Parathyroid adenoma (tissue), 2 donors: ENCODE measurements at regions not wholly inside any gene's neighbourhood (a gene's known extent, or its start where the extent isn't known, plus 50 kb on each side); places are given as distances from the start of the nearest gene placed in this dataset.

Source experiments
- H2AFZ ChIP-seq: fragments of 300-600 bp; sonication (generic); one replicate; pipeline ENCODE4 v1.7.0; 2017; ENCODE audit warnings: antibody characterized with exemption, mild to moderate bottlenecking
- H3K27ac ChIP-seq: fragments of 300-600 bp; sonication (generic); one replicate; pipeline ENCODE4 v1.7.0; 2017
- H3K27me3 ChIP-seq: fragments of 300-600 bp; sonication (generic); one replicate; pipeline ENCODE4 v1.7.0; 2017; ENCODE audit warnings: low read length; ENCODE audit not compliant: control insufficient read depth, insufficient read depth
- H3K36me3 ChIP-seq: fragments of 300-600 bp; sonication (generic); one replicate; pipeline ENCODE4 v1.7.0; 2017; ENCODE audit warnings: low read length; ENCODE audit not compliant: control insufficient read depth, insufficient read depth
- H3K4me1 ChIP-seq: fragments of 300-600 bp; sonication (generic); one replicate; pipeline ENCODE4 v1.7.0; 2017; ENCODE audit warnings: control low read depth
- H3K4me2 ChIP-seq: fragments of 300-600 bp; sonication (generic); one replicate; pipeline ENCODE4 v1.7.0; 2017; ENCODE audit warnings: low read length
- H3K4me3 ChIP-seq: fragments of 300-600 bp; sonication (generic); one replicate; pipeline ENCODE4 v1.7.0; 2017; ENCODE audit warnings: low read depth, low read length
- H3K79me2 ChIP-seq: fragments of 300-600 bp; sonication (generic); one replicate; pipeline ENCODE4 v1.7.0; 2017; ENCODE audit warnings: control low read depth
- H3K9ac ChIP-seq: fragments of 300-600 bp; sonication (generic); one replicate; pipeline ENCODE4 v1.7.0; 2017; ENCODE audit warnings: mild to moderate bottlenecking
- H3K9me3 ChIP-seq: fragments of 300-600 bp; sonication (generic); one replicate; pipeline ENCODE4 v1.7.0; 2017; ENCODE audit warnings: low read length; ENCODE audit not compliant: control insufficient read depth
- CTCF ChIP-seq: fragments of 300-600 bp; sonication (generic); IDR thresholded peaks from one replicate; pipeline ENCODE4 v1.7.0; 2017; ENCODE audit warnings: antibody characterized with exemption, mild to moderate bottlenecking
- donor health status: primary hyperparathyroidism.

DNA sequence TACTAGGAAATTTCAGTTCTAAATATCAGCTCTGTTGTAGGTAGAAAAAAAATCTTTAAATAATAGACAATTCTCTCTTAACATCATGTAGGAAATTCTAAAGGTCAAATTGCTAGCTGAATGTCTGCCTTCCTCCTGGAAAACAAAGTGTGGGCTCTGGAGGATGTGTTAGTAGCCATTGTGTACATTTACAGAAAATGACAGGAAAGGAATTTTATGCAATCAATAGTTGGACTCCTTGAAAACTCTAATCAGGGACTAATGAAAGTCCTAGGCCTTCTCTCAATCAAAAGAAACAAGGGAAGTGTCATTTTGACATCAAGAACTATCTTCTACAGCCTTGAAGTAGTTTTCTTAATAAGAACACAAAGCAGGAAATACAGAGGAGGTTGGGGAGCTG, 174.6 kb downstream of the ANKRD50 start:
- H3K79me2 ChIP-seq, result no peaks in the 10 kb centered on the region
- no peak overlapping the region for H3K27ac ChIP-seq
- H3K27me3 ChIP-seq, result no peaks in the 10 kb centered on the region
- H3K9ac ChIP-seq, result no peak overlapping the region
- no peak overlapping the region for H2AFZ ChIP-seq
- no peak overlapping the region for H3K4me2 ChIP-seq
- no peak overlapping the region for H3K4me3 ChIP-seq
- no peak for TF ChIP-seq CTCF
- H3K36me3 ChIP-seq, result no peaks in the 10 kb centered on the region
- no peaks in the 10 kb centered on the region for H3K4me1 ChIP-seq
- no peaks in the 10 kb centered on the region for H3K9me3 ChIP-seq

GRCh38 chr4:124540014-124540413, 172.5 kb downstream of the ANKRD50 start:
- no peak overlapping the region for H3K4me3 ChIP-seq
- no peaks in the 10 kb centered on the region for H3K27me3 ChIP-seq
- H3K36me3 ChIP-seq, result no peaks in the 10 kb centered on the region
- no peak overlapping the region for H2AFZ ChIP-seq
- no peaks in the 10 kb centered on the region for H3K9me3 ChIP-seq
- H3K79me2 ChIP-seq, result no peaks in the 10 kb centered on the region
- H3K4me2 ChIP-seq, result no peak overlapping the region
- TF ChIP-seq CTCF, result no peak
- H3K9ac ChIP-seq, result no peak overlapping the region
- no peak overlapping the region for H3K27ac ChIP-seq
- no peaks in the 10 kb centered on the region for H3K4me1 ChIP-seq

DNA sequence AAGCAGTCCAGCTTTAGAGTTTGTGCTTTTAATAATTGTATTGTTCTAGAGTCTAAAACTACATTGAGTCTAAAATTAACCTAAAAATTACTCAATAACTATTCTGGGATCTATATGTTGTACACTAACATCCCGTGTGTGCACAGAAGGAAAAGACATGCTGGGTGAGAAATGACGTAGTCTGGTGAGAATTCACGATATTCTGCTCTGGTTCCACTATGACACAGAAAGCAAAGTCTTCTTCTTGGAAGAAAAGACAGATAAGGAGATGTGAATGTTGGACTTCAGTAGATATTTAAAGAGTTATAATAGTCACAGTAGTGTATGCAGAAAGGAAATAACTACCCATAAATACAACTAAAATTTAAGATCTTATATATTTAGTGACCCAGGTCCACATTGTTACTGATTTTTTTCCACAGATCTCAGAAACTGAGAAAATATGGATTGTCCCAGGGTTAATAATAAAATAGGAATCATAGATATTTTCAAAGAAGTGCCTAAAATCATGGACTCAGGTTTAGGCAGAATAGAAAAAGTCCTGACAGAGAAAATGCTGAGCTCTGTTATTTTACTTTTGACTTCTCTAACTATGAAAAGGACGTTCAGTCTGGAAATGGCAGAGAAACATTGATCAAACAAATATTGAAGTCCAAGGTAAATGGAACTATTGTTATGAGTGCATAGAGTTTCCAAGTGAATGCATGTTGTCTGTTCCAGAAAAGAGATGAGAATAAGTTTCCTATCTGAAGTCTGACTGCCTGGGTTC, 170.7 kb downstream of the ANKRD50 start:
- Histone ChIP-seq H3K4me1 (no peaks in the 10 kb centered on the region), H3K27ac (no peak overlapping the region), H3K36me3 (no peaks in the 10 kb centered on the region), H3K9ac (no peak overlapping the region), H3K79me2 (no peaks in the 10 kb centered on the region), H3K9me3 (no peaks in the 10 kb centered on the region), H3K4me2 (no peak overlapping the region), H2AFZ (no peak overlapping the region), H3K27me3 (no peaks in the 10 kb centered on the region), H3K4me3 (no peak overlapping the region)
- TF ChIP-seq CTCF, result no peak

DNA sequence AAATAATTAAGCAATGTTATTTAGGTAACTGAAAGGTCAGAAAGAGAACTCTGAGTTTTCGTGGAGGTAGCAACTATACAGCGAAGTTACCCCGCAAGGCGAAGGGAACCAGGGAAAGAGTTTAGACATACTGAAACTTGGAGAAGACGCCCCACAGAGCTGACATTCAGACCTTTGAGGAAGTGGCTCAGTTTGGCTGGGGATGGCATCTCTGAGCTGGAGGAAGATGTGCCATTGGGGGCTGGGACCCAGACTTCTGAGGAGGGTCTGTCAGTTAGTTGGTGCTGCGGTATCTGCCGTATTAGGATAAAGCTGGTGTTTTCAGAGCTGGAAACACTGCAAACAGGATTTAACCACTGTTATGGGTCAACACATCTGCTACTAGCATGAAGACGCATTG, 156.6 kb downstream of the ANKRD50 start:
- no peaks in the 10 kb centered on the region for H3K79me2 ChIP-seq
- H3K9me3 ChIP-seq, result no peaks in the 10 kb centered on the region
- no peaks in the 10 kb centered on the region for H3K36me3 ChIP-seq
- no peak overlapping the region for H3K4me3 ChIP-seq
- H3K27ac ChIP-seq, result no peak overlapping the region
- H3K4me1 ChIP-seq, result no peaks in the 10 kb centered on the region
- H2AFZ ChIP-seq, result no peak overlapping the region
- H3K27me3 ChIP-seq, result no peaks in the 10 kb centered on the region
- H3K9ac ChIP-seq, result no peak overlapping the region
- no peak overlapping the region for H3K4me2 ChIP-seq
- no peak for TF ChIP-seq CTCF

GRCh38 chr4:124564121-124564520, 148.4 kb downstream of the ANKRD50 start:
- no peaks in the 10 kb centered on the region for H3K9me3 ChIP-seq
- H3K4me2 ChIP-seq, result no peak overlapping the region
- no peak overlapping the region for H3K4me3 ChIP-seq
- H3K4me1 ChIP-seq, result no peaks in the 10 kb centered on the region
- H3K9ac ChIP-seq, result no peak overlapping the region
- H3K36me3 ChIP-seq, result no peaks in the 10 kb centered on the region
- no peaks in the 10 kb centered on the region for H3K27me3 ChIP-seq
- TF ChIP-seq CTCF, result no peak
- H3K27ac ChIP-seq, result no peak overlapping the region
- H3K79me2 ChIP-seq, result no peaks in the 10 kb centered on the region
- no peak overlapping the region for H2AFZ ChIP-seq
